ENCODE measurements at regions not wholly inside any gene's neighbourhood (a gene's known extent, or its start where the extent isn't known, plus 50 kb on each side); places are given as distances from the start of the nearest gene placed in this dataset.

- no peak for TF ChIP-seq MAX (IDR thresholded peaks at IDR 0.05; ENCODE audit: low read depth)
- no peak for TF ChIP-seq SIN3A (IDR thresholded peaks at IDR 0.05; ENCODE audit: borderline replicate concordance, low read depth, low read length)
- TF ChIP-seq CTCF (IDR thresholded peaks at IDR 0.05): no peak
- no peak for TF ChIP-seq CHD2 (IDR thresholded peaks at IDR 0.05; ENCODE audit: low read length, partially characterized antibody)
- no peak for TF ChIP-seq NRF1 (IDR thresholded peaks at IDR 0.05; ENCODE audit: low read depth, low read length)
These were observed 542.1 kb downstream of the ADCYAP1 start for GRCh38 chr18:1446765-1447164.

All from SK-N-SH (cell line).